ENCODE measurements at regions not wholly inside any gene's neighbourhood (a gene's known extent, or its start where the extent isn't known, plus 50 kb on each side); places are given as distances from the start of the nearest gene placed in this dataset.

DNA sequence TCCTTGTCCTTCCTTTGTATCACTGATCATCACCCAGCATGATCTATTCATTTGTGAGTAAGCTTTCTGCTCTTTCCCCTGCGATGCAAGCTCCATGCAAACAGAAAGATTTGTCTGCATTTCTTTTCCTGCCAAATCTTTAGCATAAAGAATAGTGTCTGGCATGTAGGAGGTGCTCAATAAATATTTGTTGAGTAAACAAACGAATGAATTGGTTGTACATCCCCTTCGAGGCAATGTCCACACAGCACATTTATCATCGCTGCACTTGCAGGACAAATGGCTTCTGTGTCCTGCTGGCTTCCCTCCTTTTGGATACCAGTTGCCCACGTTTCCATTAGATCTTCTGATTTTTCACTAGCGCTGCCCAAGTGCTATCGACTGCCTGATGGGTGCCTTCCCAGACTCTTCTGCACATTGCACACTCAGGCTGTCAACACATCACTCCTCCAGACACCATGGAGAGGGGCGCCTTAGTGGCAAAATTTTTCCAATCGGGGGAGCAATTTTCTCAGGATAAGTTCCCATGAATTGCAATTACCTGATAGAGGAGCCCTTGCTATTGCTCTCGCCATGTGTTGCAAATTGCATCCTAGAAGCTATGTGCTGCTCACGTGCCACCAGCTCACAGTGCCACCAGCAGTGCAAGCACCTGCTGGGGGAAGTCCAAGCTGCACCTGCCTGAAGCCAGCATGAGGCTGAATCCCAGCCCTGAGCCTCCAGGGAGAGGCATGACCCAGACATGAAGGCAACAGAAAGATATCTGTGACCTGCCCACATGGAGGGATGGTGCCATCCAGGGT, 206.6 kb downstream of the KIF26A start:
- Histone ChIP-seq H3K4me3 (ENCODE audit: low read length) (no peak overlapping the region), H3K4me1 (ENCODE audit: control insufficient read depth, insufficient read depth, low read length) (peaks cover under 1% of the 10 kb centered on the region), H3K27ac (ENCODE audit: low read depth, low read length) (no peak overlapping the region), H3K9ac (ENCODE audit: low read length) (no peak overlapping the region), H3K27me3 (ENCODE audit: control insufficient read depth, insufficient read depth, low read length) (peaks cover 7% of the 10 kb centered on the region), H3K36me3 (ENCODE audit: control insufficient read depth, insufficient read depth, low read length) (no peaks in the 10 kb centered on the region)

DNA sequence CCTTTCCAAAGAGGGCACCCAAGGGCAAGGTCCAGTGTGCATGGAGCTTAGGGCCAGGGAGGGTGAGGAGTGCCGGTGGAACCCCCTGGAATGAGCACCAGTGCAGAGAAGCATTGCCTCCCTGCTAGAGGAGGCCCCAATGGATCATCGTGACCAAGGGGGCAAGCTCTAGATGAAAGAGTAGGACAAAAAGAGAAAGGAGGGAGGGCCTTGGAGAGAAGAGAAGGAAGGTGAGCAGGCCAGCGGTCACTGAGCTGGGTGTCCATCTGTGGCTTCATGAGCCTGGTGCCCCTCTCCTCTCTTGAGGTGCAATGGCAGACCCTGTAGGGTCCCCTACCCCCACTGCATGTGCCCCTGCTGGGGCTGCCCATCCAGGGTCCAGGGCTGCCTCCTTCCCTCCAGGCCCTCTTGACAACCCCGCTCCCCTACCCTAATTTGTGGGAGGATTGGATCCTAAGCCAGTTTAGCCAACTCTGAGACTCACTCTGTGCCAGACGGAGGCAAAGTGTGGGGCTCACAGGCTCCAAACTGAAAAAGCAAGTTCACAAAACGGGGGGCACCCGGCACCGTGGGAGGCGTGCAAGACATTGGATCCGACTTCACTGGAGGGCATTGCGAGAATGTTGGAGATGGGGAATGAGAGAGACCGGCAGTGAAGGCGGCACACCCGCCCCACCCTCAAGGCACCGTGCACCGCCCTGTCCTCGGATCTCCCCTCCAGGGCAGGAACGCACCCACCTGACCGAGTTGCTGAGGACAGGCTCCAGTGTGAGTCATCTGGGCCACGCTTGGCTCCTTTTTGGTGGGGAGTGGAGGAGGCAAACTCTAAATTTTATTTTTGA, 207.5 kb downstream of the KIF26A start:
- no peak overlapping the region for H3K27ac ChIP-seq (ENCODE audit: low read depth, low read length)
- H3K4me3 ChIP-seq (ENCODE audit: low read length): no peak overlapping the region
- H3K4me1 ChIP-seq (ENCODE audit: control insufficient read depth, insufficient read depth, low read length): peaks cover 6% of the 10 kb centered on the region
- H3K27me3 ChIP-seq (ENCODE audit: control insufficient read depth, insufficient read depth, low read length): peaks cover 7% of the 10 kb centered on the region
- H3K9ac ChIP-seq (ENCODE audit: low read length): no peak overlapping the region
- H3K36me3 ChIP-seq (ENCODE audit: control insufficient read depth, insufficient read depth, low read length): no peaks in the 10 kb centered on the region

DNA sequence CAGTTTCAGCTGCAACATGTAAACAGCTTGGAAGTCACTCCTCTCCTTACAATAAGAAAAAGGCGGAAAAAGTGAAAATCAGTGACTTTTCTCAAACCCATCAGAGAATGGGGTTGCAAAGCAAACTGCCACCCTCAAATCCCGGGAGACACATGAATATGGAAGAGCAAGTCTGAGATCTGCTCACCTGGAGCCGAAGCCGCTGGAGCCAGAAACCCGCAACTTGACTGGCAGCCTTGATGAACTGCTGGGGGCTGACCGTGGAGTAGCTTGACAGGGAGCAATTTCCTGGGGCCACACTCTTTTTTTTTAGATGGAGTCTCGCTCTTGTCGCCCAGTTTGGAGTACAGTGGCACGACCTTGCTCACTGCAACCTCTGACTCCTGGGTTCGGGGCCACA, 208.2 kb downstream of the KIF26A start:
- H3K27me3 ChIP-seq (ENCODE audit: control insufficient read depth, insufficient read depth, low read length): peaks cover 7% of the 10 kb centered on the region

DNA sequence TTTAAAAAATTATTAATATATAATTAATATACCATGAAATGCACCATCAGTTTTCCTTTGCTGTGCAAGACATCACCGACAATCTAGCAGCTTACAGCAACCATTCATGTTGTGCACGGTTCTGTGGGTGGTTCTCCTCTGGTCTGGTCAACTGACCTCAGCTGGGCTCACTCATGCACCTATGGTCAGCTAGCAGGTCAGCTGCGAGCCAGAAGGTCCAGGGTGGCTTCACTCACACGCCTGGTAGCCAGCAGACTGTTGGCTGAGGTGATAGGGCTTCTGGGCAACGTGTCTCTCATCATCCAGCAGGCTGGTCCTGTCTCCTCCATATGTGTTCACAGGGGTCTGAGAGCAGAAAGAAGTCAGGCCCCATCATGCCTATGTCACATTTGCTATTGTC, 210.4 kb downstream of the KIF26A start:
- Histone ChIP-seq H3K36me3 (ENCODE audit: control insufficient read depth, insufficient read depth, low read length) (no peaks in the 10 kb centered on the region), H3K27me3 (ENCODE audit: control insufficient read depth, insufficient read depth, low read length) (peaks cover 4% of the 10 kb centered on the region), H3K4me1 (ENCODE audit: control insufficient read depth, insufficient read depth, low read length) (peaks cover 6% of the 10 kb centered on the region), H3K9ac (ENCODE audit: low read length) (no peak overlapping the region), H3K4me3 (ENCODE audit: low read length) (no peak overlapping the region), H3K27ac (ENCODE audit: low read depth, low read length) (no peak overlapping the region)

More for the DNA sequence above, 208.2 kb downstream of the KIF26A start:
- Histone ChIP-seq H3K4me1 (ENCODE audit: control insufficient read depth, insufficient read depth, low read length) (peaks cover 6% of the 10 kb centered on the region), H3K27ac (ENCODE audit: low read depth, low read length) (no peak overlapping the region), H3K9ac (ENCODE audit: low read length) (no peak overlapping the region), H3K4me3 (ENCODE audit: low read length) (no peak overlapping the region), H3K36me3 (ENCODE audit: control insufficient read depth, insufficient read depth, low read length) (no peaks in the 10 kb centered on the region)

DNA sequence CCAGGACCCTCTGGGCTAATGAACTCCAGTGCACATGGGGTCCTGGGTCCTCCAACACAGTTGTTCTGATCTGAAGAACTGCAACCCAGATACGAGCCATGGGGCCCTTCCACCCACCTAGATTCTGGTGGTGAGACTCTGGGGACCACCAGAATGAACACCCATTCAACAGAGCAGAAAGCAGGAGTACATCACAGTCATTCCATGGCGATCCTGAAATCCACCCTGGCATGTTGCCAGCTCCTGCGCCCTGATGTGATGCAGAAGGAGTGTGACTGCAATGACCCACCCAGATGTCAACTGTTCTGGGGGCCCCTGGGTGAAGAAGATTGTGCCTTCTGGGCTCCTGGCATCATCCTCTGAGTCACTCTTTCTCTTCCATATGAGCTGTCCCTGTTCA, 211.6 kb downstream of the KIF26A start:
- Histone ChIP-seq H3K4me3 (ENCODE audit: low read length) (no peak overlapping the region), H3K36me3 (ENCODE audit: control insufficient read depth, insufficient read depth, low read length) (no peaks in the 10 kb centered on the region), H3K4me1 (ENCODE audit: control insufficient read depth, insufficient read depth, low read length) (peaks cover 6% of the 10 kb centered on the region), H3K27ac (ENCODE audit: low read depth, low read length) (no peak overlapping the region), H3K27me3 (ENCODE audit: control insufficient read depth, insufficient read depth, low read length) (no peaks in the 10 kb centered on the region), H3K9ac (ENCODE audit: low read length) (no peak overlapping the region)

DNA sequence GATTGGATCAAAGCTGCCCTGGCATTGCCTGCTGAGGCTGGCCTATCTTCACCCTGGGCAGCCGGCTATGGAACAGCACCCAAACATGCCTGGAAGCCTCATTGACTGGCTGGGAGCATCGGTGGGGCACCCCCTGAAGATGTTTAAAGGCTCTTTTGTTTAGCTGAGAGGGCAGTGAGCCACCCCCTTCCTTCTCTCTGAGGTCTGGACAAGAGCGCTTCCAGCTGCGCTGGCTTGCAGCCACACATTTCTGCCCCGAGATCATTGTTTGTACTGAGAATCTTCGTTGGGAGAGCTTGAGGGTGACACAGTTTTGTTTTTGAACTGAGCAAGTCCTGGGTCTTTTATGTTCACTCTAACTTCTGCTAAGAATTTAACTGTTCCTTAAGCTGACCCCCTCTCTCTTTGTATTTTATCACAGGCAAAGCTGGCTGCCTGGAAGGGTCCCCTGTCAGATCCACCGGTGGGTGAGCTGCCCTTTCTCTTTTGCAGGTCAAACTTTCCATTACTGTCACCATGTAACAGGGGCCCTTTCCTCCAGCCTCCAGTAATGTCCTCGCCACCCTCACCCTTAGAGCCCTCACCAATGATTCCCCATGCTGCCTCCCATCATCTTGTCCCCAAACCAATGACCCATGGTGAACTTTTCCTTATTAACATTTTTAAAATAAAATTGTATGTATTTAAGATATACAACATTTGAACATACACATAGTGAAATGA, 212.2 kb downstream of the KIF26A start:
- H3K27ac ChIP-seq (ENCODE audit: low read depth, low read length): no peak overlapping the region
- H3K27me3 ChIP-seq (ENCODE audit: control insufficient read depth, insufficient read depth, low read length): no peaks in the 10 kb centered on the region
- peaks cover 6% of the 10 kb centered on the region for H3K4me1 ChIP-seq (ENCODE audit: control insufficient read depth, insufficient read depth, low read length)
- no peaks in the 10 kb centered on the region for H3K36me3 ChIP-seq (ENCODE audit: control insufficient read depth, insufficient read depth, low read length)
- no peak overlapping the region for H3K9ac ChIP-seq (ENCODE audit: low read length)
- no peak overlapping the region for H3K4me3 ChIP-seq (ENCODE audit: low read length)

DNA sequence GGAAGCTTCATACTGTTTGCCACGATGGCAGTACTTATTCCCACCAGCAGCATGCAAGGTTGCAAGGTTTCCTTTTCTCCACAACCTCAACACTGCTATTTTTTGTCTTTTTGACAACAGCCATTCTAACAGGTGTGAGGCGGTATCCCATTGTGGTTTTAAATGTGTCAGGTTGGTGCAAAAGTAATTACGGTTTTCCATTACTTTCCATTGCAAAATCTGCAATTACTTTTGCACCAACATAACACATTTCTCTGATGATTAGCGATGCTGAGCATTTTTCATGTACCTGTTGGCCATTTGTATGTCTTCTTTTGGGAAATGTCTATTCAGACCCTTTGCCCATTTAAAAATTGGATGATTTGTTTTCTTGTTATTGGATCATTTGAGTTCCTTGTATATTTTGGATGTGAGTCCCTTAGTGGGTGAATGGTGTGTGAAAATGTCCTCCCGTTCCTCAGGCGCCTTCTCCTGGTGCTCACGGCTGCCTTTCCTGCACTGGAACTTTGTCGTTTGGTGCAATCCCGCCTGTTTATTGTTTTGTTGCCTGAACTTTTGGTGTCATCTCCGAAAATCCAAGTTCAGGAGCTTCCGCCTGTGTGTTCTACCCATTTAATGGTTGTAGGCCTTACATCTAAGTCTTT, 213.6 kb downstream of the KIF26A start:
- H3K9ac ChIP-seq (ENCODE audit: low read length): no peak overlapping the region
- no peaks in the 10 kb centered on the region for H3K36me3 ChIP-seq (ENCODE audit: control insufficient read depth, insufficient read depth, low read length)
- H3K4me3 ChIP-seq (ENCODE audit: low read length): no peak overlapping the region
- H3K27me3 ChIP-seq (ENCODE audit: control insufficient read depth, insufficient read depth, low read length): no peaks in the 10 kb centered on the region
- no peak overlapping the region for H3K27ac ChIP-seq (ENCODE audit: low read depth, low read length)
- peaks cover 6% of the 10 kb centered on the region for H3K4me1 ChIP-seq (ENCODE audit: control insufficient read depth, insufficient read depth, low read length)

DNA sequence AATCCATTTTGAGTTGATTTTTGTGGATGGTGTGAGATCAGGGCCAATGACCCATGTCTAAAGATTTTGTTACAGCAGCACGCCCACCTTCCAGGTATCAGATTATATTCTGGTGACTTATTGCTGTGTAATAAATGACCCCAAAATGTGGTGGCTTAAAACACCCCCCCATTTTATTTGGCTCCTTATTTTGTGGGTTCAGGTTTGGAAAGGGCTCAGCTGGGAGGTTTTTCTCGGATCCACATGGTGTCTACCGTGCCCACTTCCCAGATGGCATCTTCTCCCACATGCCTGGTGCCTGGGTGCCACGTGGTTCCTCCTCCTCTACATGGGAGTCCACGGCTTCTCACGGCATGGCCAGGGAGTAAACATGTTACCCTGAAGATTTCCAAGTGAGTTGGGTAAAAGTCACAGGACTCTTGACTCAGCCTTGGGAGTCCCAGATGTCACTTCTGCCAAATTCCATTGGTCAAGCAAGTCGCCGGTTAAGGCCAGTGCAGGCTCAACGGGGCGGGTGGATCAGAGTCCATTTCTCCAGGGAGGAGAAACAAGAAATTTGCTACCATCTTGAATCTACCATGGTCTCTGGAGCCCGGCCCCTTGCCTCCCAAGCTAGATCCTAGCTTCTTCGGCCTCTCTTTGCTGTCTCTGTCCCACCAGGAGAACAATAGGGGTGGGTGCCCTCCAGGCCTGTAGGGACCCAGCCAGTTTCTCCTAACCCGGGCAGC, 214.3 kb downstream of the KIF26A start:
- H3K27me3 ChIP-seq (ENCODE audit: control insufficient read depth, insufficient read depth, low read length): no peaks in the 10 kb centered on the region
- no peak overlapping the region for H3K9ac ChIP-seq (ENCODE audit: low read length)
- H3K27ac ChIP-seq (ENCODE audit: low read depth, low read length): no peak overlapping the region
- peaks cover 6% of the 10 kb centered on the region for H3K4me1 ChIP-seq (ENCODE audit: control insufficient read depth, insufficient read depth, low read length)
- H3K4me3 ChIP-seq (ENCODE audit: low read length): no peak overlapping the region
- H3K36me3 ChIP-seq (ENCODE audit: control insufficient read depth, insufficient read depth, low read length): no peaks in the 10 kb centered on the region

DNA sequence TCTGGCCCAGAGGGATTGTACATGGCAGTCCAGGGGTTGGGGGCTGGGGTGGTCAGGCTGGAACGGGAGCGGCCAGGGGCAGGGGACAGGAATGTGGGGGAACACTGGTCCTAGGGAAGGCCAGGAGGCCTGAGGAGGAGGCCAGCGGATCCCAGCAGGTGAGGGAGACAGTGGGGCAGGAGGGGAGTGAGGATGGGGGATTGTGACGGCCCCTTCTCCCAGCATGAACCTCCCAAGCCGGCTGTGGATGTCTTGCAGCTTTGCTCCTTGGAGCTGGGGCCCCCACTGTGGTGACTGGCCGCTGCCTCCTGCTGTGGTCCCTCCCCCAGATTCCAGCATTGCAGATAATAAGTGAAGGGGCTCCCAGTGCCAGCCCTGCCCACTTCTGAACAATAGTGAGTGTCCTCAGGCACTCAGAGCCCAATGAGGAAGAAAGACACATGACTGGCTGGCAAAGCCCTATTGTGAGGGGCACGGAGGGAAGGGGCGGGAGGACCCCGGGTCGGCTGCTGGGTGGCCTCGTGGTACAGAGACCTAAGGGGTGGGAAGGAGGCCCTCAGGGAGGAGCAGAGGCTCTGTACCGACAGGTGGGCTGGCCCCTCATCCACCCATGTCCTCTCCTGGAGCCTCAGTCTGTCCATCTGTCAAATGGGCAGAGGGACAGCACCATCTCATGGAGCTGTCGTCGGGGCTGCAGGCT, 215.0 kb downstream of the KIF26A start:
- Histone ChIP-seq H3K4me3 (ENCODE audit: low read length) (no peak overlapping the region), H3K9ac (ENCODE audit: low read length) (no peak overlapping the region), H3K36me3 (ENCODE audit: control insufficient read depth, insufficient read depth, low read length) (no peaks in the 10 kb centered on the region), H3K27me3 (ENCODE audit: control insufficient read depth, insufficient read depth, low read length) (no peaks in the 10 kb centered on the region), H3K27ac (ENCODE audit: low read depth, low read length) (no peak overlapping the region), H3K4me1 (ENCODE audit: control insufficient read depth, insufficient read depth, low read length) (peaks cover 6% of the 10 kb centered on the region)

DNA sequence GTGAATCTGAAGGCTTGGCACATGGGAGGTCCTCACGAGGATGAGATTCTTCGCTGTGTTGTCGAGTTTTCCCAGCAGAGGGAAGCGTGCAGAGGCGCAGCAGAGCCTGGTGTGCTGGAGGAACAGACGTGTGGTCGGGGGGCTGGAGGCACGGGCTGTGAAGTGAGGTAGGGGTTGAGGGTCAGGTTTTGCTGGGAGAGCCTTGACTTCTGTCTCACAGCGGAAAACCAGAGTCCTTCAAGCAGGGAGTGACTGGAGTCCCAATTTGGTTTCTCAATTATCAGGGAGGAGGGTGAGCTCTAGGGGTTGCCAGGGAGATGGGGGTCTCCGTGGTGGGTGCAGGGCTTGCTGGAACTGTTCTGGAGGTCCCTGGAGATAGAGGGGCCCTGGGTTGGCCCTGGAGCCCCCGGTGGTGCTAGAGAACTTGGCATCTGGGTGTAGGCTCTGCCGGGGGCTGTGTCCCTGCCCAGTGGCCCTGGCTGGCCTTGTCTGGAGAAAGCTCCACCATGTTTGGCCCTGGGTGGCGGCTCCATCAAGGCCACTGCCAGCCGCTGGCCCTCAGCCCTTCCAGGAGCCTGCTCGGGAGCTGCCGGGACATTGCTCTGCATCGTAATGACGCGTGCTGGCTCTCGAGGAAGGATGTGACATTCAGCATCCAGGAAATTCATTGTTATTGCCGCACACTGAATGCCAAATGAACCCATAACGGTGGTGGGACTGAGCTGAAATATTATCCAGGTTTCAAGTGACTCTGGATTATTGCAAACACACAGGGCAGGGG, 215.7 kb downstream of the KIF26A start:
- H3K27ac ChIP-seq (ENCODE audit: low read depth, low read length): no peak overlapping the region
- H3K4me3 ChIP-seq (ENCODE audit: low read length): no peak overlapping the region
- no peaks in the 10 kb centered on the region for H3K27me3 ChIP-seq (ENCODE audit: control insufficient read depth, insufficient read depth, low read length)
- no peaks in the 10 kb centered on the region for H3K36me3 ChIP-seq (ENCODE audit: control insufficient read depth, insufficient read depth, low read length)
- H3K9ac ChIP-seq (ENCODE audit: low read length): no peak overlapping the region
- H3K4me1 ChIP-seq (ENCODE audit: control insufficient read depth, insufficient read depth, low read length): peaks cover 6% of the 10 kb centered on the region

All from rectal smooth muscle tissue (tissue), 1 donor.